HG03064 (cell line): ENCODE measurements at regions not wholly inside any gene's neighbourhood (a gene's known extent, or its start where the extent isn't known, plus 50 kb on each side); places are given as distances from the start of the nearest gene placed in this dataset.

Source experiments
- ATAC-seq: cut with Tn5 transposase; IDR thresholded peaks from one replicate; pipeline ENCODE4 v1.9.1; 2021; ENCODE audit warnings: low read depth; ENCODE audit not compliant: unreplicated experiment

DNA sequence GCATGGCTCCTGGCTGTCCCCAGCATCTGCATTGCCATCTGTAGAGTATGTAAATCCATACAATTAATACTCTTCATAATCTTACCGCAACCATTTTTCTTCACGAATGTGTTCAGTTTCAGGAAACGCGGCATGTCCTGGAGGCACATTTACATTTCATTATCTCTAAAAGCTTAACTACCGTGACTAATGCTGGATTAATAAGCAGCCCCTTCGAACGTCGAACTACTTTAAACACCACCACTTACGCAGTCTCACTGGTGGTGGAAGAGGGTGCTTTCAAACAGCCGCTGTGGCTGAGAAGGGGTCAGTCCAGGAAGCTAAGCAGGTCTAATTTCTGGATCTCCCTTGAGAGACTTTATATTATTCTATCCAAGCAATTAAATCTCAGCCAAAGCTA lies 85.6 kb downstream of the C5orf15 start:
- ATAC-seq, result no peak

GRCh38 chr5:133882389-133882695 lies 86.1 kb downstream of the C5orf15 start:
- ATAC-seq, result no peak

GRCh38 chr5:133881576-133882388 lies 86.6 kb downstream of the C5orf15 start:
- no peak for ATAC-seq

GRCh38 chr5:133878236-133878555 lies 90.2 kb downstream of the C5orf15 start:
- ATAC-seq, result no peak

DNA sequence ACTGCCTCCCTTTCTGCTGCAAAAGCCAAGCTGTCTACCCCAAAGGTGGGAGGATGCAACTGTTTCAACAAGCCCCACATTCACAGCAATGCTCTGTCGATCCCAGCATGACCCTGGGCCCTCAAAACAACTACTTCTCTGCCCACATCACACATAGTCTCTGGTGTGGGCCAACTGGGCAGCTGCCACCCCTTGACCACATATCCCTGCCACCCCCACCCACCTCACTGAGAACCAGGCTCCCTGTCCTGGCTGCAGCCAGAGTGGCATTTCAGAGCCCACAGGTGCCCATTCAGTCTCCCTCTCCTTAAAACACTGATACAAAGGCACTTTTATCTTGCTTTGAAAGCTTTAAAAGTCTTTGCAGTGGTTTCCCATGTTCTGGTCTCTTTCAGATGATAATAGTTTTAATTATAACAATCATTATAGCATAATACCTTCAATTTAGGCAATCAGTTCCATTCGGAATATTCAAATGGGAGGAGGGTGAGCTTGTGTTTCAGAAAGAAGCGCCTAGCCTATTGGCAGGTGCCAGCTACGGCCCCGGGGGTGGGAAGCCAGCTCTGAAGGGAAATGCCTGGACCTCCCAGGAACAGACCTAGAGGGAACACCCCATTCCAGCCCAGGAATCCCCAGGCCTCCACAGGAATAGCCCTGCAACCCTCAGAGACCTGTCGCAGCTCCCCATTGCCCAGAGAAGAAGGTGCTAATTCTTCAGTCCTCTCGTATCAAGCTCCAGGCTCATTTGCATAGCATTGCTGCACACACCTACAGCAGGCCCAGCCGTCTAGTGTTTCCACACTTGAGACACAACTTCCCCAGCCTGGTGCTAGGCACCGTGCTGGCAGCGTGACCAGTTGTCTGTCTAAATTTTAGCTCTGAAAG lies 90.8 kb downstream of the C5orf15 start:
- ATAC-seq, result no peak

- ATAC-seq, result no peak
Measured at GRCh38 chr5:133876266-133876665, 92.2 kb downstream of the C5orf15 start.

DNA sequence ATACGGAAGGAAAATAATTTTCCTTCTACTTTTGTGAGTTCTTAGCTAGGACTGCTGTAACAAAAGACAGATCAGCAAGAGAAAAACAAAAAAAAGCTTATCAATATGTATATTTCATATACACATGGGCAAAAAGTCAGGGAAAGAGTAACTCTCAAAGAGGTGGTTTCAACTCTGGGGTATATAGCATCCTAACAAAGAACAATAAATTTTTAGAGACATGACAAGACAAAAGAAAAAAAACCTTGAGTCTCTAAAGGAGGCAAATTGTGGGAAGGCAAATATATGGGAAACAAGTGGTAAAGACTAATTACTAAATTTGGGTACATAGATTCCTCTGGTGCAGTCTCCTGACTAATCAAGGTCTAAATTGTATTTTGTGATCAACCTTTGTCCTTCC lies 93.2 kb downstream of the C5orf15 start:
- ATAC-seq, result no peak

DNA sequence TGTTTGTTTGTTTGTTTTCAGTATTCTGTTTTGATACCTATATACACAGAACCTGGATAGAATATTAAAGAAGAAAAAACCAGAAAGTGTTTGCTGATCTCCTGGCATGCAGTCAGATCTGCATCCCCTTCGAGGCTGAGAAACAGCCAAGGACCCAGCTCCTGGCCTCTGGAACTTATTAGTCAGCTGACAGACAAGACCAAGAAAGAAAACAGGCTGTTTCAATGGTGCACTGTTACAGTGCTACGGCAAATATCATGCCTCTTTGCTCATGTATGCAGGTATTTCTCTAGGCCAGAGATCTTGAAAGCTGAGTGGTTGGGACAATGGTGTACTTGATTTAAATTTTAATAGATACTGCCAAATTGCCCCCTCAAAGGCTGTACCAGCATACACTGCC lies 95.0 kb downstream of the C5orf15 start:
- no peak for ATAC-seq

DNA sequence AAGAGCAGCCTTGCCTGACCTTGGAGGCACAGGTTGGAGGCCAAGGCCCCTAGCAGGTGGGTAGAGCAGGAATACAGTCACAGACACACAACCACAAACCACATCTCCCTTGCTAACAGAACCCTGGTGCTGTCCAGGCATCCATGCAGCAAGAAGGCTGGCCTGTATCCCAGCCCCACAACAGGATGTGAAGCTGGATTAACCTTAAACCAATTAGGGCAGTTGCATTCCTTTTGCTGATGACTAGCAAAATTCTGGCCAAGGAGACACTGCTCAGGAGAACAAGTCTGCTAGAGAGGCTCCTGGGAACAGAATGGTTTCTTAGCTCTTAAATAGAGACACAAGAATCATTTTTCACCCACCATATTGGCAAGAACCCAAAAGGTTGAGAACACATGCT lies 97.8 kb downstream of the C5orf15 start:
- no peak for ATAC-seq

DNA sequence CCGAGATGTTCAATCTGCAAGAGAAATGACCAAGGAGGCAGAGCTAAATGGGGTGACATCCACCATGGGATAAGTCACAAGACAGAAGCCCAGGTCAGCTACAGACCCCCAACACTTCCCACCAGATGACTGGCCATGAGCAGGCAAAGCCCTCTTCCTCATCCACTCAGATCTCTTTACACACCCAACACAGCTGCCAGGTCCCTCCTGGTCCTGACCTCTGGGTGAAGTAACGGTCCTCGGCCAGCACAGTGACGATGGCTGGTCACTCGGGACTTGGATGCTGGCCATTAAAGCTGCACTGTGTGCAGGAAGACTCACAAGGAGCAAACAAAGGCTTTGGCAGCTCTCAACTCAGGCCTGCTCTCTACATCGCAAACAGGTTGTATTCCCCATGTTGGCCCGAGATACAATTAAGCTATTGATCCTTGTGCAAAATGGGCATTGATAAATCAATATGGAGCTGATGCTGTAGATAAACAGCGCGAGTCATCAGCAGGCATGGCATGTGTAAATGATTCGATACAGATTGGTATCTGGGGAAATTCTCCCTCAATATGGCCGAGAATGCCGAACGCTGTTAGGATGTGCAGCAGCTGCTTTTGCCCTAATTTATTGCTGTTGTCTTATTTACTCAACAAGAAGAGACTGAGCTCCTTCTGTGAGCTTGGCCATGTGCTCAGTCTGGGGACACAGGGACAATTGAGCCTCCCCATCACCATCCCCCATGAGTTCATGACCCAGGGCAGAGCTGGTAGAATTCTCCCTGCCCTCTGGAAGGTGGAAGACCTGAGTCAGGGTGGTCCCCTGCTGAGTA lies 98.7 kb downstream of the C5orf15 start:
- no peak for ATAC-seq

GRCh38 chr5:133868946-133869518 lies 99.4 kb downstream of the C5orf15 start:
- ATAC-seq, result no peak

DNA sequence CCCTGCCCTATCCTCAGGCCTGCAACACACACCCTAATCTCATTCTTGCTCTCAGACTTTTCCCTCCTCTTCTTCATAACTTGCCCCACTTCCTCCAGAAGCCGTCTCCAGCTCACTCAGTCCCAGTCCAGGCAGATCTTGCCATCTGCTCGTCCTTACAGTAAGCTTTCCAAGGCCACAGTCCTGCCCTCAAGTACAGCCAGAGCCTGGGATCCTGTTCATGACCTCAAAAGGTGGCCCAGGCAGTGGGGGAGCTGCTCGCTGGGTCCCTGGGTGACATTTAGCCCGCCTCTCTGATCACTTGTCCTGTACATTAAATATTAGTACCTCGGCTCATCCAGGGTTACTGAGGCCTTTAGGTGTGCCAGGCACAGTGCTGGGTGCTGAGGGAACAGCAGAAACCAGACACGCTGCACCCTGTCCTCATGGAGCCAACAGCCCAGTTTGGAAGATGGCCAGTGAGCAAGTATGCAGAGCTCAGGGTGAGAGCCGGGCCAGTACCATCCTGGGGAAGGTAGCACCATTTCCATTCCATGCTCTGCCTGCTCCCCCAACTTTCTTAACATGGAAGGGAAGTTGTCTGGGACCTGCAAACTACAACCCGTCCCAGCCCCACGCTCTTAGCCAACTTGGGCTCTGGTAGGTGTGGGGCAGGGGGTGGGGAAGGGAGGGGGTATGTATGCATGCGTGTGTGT lies 100.4 kb downstream of the C5orf15 start:
- no peak for ATAC-seq

GRCh38 chr5:133867341-133867740 lies 101.1 kb downstream of the C5orf15 start:
- ATAC-seq, result no peak

- ATAC-seq, result no peak
Measured at GRCh38 chr5:133866903-133867245, 101.6 kb downstream of the C5orf15 start.

DNA sequence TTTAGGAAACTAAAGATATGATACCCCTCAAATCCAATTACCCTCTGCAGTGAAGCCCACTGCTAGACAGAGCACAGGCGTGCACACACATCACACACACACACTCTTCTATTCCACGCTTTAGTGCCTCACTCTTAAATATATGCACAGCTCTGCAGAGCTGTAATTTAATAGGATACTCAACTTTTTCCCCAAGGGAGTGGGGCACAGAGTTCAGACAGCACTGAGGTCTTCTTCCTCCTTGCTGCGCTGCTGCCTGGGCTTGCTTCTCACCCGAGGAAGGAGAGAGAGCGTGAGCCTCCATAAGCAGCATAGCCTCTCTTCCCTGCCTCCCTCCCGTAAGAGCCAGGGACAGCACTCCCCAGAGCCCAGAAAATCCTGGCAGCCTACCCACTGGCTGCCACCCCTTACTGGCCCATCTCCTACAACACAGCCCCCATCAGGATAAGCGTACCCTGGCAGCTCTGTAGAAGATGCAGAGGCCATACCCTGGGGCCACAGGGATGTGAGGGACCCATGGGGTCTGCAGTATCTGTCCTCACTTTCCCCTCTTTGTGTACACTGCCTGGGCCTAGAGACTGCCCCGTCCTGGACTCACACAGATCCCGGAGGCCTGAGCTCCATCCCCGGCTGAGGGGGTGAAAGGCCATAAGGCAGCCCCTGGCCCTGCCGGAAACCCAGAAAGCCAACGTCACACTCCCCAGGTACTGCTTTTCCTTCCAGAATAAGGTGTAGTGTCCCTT lies 102.1 kb downstream of the C5orf15 start:
- ATAC-seq, result no peak

- ATAC-seq, result no peak
Measured at GRCh38 chr5:133865113-133865512, 103.3 kb downstream of the C5orf15 start.

DNA sequence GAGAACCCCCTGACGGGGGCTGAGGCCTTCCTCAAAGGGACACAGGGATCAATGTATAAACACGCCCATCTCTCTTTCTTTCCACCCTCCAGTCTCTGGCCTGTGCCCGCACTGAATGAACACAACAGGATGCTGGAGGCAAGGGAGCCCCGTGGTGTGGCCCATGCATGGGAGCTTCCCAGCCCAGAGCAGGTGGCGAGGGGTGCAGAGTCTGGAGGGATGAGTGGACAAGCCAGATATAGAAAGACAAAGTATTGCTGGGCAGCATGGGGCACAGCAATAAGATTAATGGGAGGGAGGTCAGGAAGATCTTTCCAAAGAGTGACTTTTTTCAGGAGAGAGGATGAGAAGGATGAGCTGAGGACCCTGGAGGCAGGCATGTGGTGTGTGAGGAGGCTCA lies 103.7 kb downstream of the C5orf15 start:
- no peak for ATAC-seq

DNA sequence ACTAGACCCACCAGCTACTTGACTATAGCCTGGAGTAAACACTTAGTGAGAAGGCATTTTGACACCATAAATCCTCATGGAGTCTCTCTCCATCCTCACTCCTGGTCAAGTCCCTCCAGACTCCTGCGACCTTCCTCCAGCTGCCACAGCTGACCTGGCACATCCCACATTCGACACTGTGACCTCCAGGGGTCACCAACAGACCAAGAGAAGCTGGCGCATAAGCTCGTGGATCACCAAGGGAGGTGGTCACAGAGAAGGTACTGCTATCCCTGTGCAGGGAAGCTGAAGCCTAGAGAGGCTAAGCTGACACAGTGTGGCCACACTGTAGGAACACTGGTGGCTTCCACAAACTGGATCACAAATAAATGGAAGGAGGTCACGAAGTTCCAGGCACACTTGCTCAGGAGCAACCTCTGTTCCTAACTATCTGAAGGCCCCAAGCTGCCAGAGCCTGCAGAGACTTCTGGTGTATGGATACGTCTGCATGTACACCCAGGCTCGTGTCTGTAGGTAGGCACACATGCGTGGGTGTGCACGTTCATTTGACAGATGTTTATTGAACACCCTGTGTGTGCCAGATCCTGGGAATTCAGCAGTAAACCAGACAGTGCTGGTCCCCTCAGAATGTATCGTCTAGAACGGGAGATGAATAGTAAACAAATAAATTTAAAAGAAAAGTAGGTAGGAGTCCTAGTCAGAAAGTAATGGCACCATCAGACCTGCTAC lies 104.4 kb downstream of the C5orf15 start:
- no peak for ATAC-seq

- no peak for ATAC-seq
Measured at GRCh38 chr5:133861161-133861737, 107.2 kb downstream of the C5orf15 start.
